Neural cell (in vitro differentiated cells): ENCODE measurements at regions not wholly inside any gene's neighbourhood (a gene's known extent, or its start where the extent isn't known, plus 50 kb on each side); places are given as distances from the start of the nearest gene placed in this dataset.
"Not testable (repeated sequence)": the region's sequence is repeated elsewhere in the genome, so short reads cannot be mapped to it uniquely, and the experiment has no call there.

Experiments used
- EP300 ChIP-seq: fragments of 450-650 bp; conservative IDR thresholded peaks from 2 replicates; pipeline ENCODE4 v1.6.1; 2014; ENCODE audit warnings: antibody characterized with exemption, mild to moderate bottlenecking, moderate library complexity; ENCODE audit not compliant: poor library complexity, severe bottlenecking
- EZH2 ChIP-seq: fragments of 200-600, 300-800 bp; shearing (Covaris generic), sonication (generic); IDR thresholded peaks from 2 replicates; pipeline ENCODE4 v1.6.1; 2014; ENCODE audit warnings: antibody characterized with exemption, low read length, borderline replicate concordance, mild to moderate bottlenecking; ENCODE audit not compliant: insufficient read depth, poor library complexity, severe bottlenecking
- POLR2AphosphoS5 ChIP-seq: IDR thresholded peaks from 2 replicates; pipeline ENCODE4 v1.6.1; 2012
- RAD21 ChIP-seq: fragments of 450-650 bp; conservative IDR thresholded peaks from 2 replicates; pipeline ENCODE4 v1.6.1; 2014; ENCODE audit warnings: antibody characterized with exemption, mild to moderate bottlenecking, moderate library complexity
- REST ChIP-seq: IDR thresholded peaks from 2 replicates; pipeline ENCODE4 v1.6.1; 2012; ENCODE audit warnings: borderline replicate concordance
- SMC3 ChIP-seq: fragments of 450-650 bp; conservative IDR thresholded peaks from 2 replicates; pipeline ENCODE4 v1.6.1; 2014; ENCODE audit warnings: antibody characterized with exemption, mild to moderate bottlenecking, moderate library complexity; ENCODE audit not compliant: poor library complexity
- TF ChIP-seq, protein P1 (sequence below): fragments of 450-650 bp; IDR thresholded peaks from 2 replicates; pipeline ENCODE4 v1.5.1; 2014; ENCODE audit warnings: antibody characterized with exemption, mild to moderate bottlenecking, moderate library complexity; ENCODE audit not compliant: poor library complexity, severe bottlenecking

DNA sequence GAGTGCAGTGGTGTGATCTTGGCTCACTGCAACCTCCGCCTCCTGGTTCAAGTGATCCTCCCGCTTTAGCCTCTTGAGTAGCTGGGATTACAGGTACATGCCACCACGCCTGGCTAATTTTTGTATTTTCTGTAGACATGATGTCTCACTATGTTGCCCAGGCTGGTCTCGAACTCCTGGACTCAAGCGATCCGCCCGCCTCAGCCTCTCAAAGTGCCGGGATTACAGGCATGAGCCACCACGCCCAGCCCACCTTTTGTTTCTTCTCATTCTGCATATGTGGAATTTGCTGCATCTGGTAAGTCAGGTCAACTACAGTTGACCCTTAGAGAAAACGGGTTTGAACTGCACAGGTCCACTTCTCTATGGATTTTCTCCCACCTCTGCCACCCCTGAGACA, 82.6 kb upstream of the VRK1 start:
- not testable (repeated sequence) for TF ChIP-seq EZH2, POLR2AphosphoS5, EP300, RAD21, SMC3, REST
- TF ChIP-seq, protein P1, sequence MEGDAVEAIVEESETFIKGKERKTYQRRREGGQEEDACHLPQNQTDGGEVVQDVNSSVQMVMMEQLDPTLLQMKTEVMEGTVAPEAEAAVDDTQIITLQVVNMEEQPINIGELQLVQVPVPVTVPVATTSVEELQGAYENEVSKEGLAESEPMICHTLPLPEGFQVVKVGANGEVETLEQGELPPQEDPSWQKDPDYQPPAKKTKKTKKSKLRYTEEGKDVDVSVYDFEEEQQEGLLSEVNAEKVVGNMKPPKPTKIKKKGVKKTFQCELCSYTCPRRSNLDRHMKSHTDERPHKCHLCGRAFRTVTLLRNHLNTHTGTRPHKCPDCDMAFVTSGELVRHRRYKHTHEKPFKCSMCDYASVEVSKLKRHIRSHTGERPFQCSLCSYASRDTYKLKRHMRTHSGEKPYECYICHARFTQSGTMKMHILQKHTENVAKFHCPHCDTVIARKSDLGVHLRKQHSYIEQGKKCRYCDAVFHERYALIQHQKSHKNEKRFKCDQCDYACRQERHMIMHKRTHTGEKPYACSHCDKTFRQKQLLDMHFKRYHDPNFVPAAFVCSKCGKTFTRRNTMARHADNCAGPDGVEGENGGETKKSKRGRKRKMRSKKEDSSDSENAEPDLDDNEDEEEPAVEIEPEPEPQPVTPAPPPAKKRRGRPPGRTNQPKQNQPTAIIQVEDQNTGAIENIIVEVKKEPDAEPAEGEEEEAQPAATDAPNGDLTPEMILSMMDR = not testable (repeated sequence)
